H1 (cell line): ENCODE measurements at regions not wholly inside any gene's neighbourhood (a gene's known extent, or its start where the extent isn't known, plus 50 kb on each side); places are given as distances from the start of the nearest gene placed in this dataset.

Experiments used
- CTCF ChIA-PET: fragments of 300-600 bp; sonication (Branson Sonifier 250); formaldehyde crosslinking; loops from one replicate; lab custom pipeline; 2021; ENCODE audit not compliant: partially characterized antibody; lab: Charles Lee
- POLR2A ChIA-PET: fragments of 300-600 bp; sonication (Branson Sonifier 250); formaldehyde crosslinking; loops from one replicate; lab custom pipeline; 2021; ENCODE audit warnings: inconsistent platforms; ENCODE audit not compliant: partially characterized antibody; lab: Charles Lee
- DNase-seq, 2 experiments: peaks; one replicate each; pipeline versions ENCODE4 v3.0.0 to v3.0.0-alpha.2; 2010 to 2022; ENCODE audit warnings: low spot score in 2 of 2, low read depth in 1 of 2, mixed read lengths in 1 of 2
- FAIRE-seq: peaks from 2 replicates; lab custom pipeline; 2011; peaks lifted over from hg19 to GRCh38; lab: Jason Lieb, UNC
- H2AFZ ChIP-seq: 2 replicates; pipeline ENCODE4 v1.8.1; 2012; ENCODE audit warnings: low read length, inconsistent platforms
- H2AK5ac ChIP-seq: 2 replicates; pipeline ENCODE4 v1.6.1; 2013; ENCODE audit warnings: low read depth, low read length
- H2BK120ac ChIP-seq: replicated peaks from 2 replicates; pipeline ENCODE3; 2013; ENCODE audit warnings: low read depth, low read length, inconsistent platforms
- H2BK12ac ChIP-seq: 2 replicates; pipeline ENCODE4 v1.6.1; 2013; ENCODE audit warnings: low read depth, low read length
- H2BK15ac ChIP-seq: 2 replicates; pipeline ENCODE4 v1.6.1; 2013; ENCODE audit warnings: low read length
- H2BK20ac ChIP-seq: 2 replicates; pipeline ENCODE4 v1.6.1; 2013; ENCODE audit warnings: low read length
- H2BK5ac ChIP-seq: 2 replicates; pipeline ENCODE4 v1.6.1; 2013; ENCODE audit warnings: low read depth, low read length
- H3K14ac ChIP-seq: 2 replicates; pipeline ENCODE4 v1.6.1; 2013; ENCODE audit warnings: inconsistent platforms; ENCODE audit not compliant: insufficient read length
- H3K18ac ChIP-seq: 2 replicates; pipeline ENCODE4 v1.6.1; 2013; ENCODE audit warnings: low read length; ENCODE audit errors: extremely low read depth
- H3K23ac ChIP-seq: 2 replicates; pipeline ENCODE4 v1.6.1; 2013; ENCODE audit warnings: inconsistent platforms; ENCODE audit not compliant: insufficient read length
- H3K23me2 ChIP-seq: 2 replicates; pipeline ENCODE4 v1.6.1; 2013; ENCODE audit warnings: low read depth, low read length
- H3K27ac ChIP-seq: 2 replicates; pipeline ENCODE4 v1.6.1; 2011; ENCODE audit warnings: low read depth, low read length, inconsistent platforms
- H3K27me3 ChIP-seq, 4 experiments: replicated peaks in 1 of 4; 1 replicate in 1 of 4; 2 replicates in 3 of 4; pipeline versions ENCODE4 v1.6.1 to v1.8.1; 2011 to 2013; ENCODE audit warnings: low read length in 3 of 4, mild to moderate bottlenecking in 3 of 4, inconsistent platforms in 2 of 4, mixed read lengths in 2 of 4, moderate library complexity in 1 of 4; ENCODE audit not compliant: control insufficient read depth in 3 of 4, insufficient read depth in 3 of 4; ENCODE audit errors: extremely low read depth in 1 of 4
- H3K36me3 ChIP-seq, 4 experiments: 2 replicates each; pipeline versions ENCODE4 v1.6.1 to v1.8.1; 2011 to 2013; ENCODE audit warnings: mild to moderate bottlenecking in 4 of 4, low read length in 3 of 4, moderate library complexity in 2 of 4, control low read depth in 1 of 4, inconsistent platforms in 1 of 4; ENCODE audit not compliant: insufficient read depth in 4 of 4, control insufficient read depth in 2 of 4
- H3K4ac ChIP-seq: replicated peaks from 2 replicates; pipeline ENCODE3; 2013; ENCODE audit warnings: low read length, low read depth, mixed read lengths, inconsistent platforms; ENCODE audit not compliant: insufficient read length
- H3K4me1 ChIP-seq, 4 experiments: replicated peaks in 1 of 4; 1 replicate in 1 of 4; 2 replicates in 3 of 4; pipeline versions ENCODE4 v1.6.1 to v1.8.1; 2011 to 2013; ENCODE audit warnings: low read length in 3 of 4, inconsistent platforms in 2 of 4, mixed read lengths in 1 of 4; ENCODE audit not compliant: insufficient read depth in 4 of 4, control insufficient read depth in 3 of 4
- H3K4me2 ChIP-seq, 2 experiments: 2 replicates each; pipeline versions ENCODE4 v1.6.1 to v1.8.1; 2011 to 2013; ENCODE audit warnings: low read depth in 2 of 2, low read length in 2 of 2, control low read depth in 1 of 2, inconsistent platforms in 1 of 2, mild to moderate bottlenecking in 1 of 2; ENCODE audit not compliant: insufficient read depth in 1 of 2
- H3K4me3 ChIP-seq, 4 experiments: fragments of 200-600, 300-600 bp in 1 of 4; sonication (generic), shearing (Covaris generic), sonication (Bioruptor Twin) in 1 of 4; 2 replicates each; pipeline versions ENCODE4 v1.5.1 to v1.8.1; 2011 to 2016; ENCODE audit warnings: low read length in 4 of 4, low read depth in 3 of 4, control low read depth in 2 of 4, inconsistent platforms in 2 of 4, mild to moderate bottlenecking in 2 of 4, mixed read lengths in 1 of 4, moderate library complexity in 1 of 4; ENCODE audit not compliant: insufficient read depth in 2 of 4; ENCODE audit errors: extremely low read depth in 1 of 4
- H3K56ac ChIP-seq: replicated peaks from 2 replicates; pipeline ENCODE3; 2013; ENCODE audit warnings: low read depth, mild to moderate bottlenecking, mixed read lengths, low read length, inconsistent platforms; ENCODE audit not compliant: insufficient read length
- H3K79me1 ChIP-seq: 2 replicates; pipeline ENCODE4 v1.6.1; 2013; ENCODE audit warnings: low read depth, low read length, control low read depth
- H3K79me2 ChIP-seq, 2 experiments: 2 replicates each; pipeline versions ENCODE4 v1.6.1 to v1.8.1; 2012 to 2013; ENCODE audit warnings: low read length in 2 of 2, mild to moderate bottlenecking in 2 of 2, inconsistent platforms in 1 of 2; ENCODE audit not compliant: insufficient read depth in 2 of 2, control insufficient read depth in 1 of 2
- H3K9ac ChIP-seq, 4 experiments: replicated peaks in 1 of 4; 1 replicate in 1 of 4; 2 replicates in 3 of 4; pipeline versions ENCODE4 v1.6.1 to v1.8.1; 2011 to 2013; ENCODE audit warnings: low read depth in 3 of 4, low read length in 3 of 4, control low read depth in 2 of 4, mild to moderate bottlenecking in 2 of 4, moderate library complexity in 2 of 4, inconsistent platforms in 1 of 4; ENCODE audit errors: extremely low read depth in 1 of 4
- H3K9me3 ChIP-seq, 2 experiments: 2 replicates each; pipeline versions ENCODE4 v1.6.1 to v1.8.1; 2012 to 2013; ENCODE audit warnings: mild to moderate bottlenecking in 2 of 2, moderate library complexity in 2 of 2, control low read depth in 1 of 2, inconsistent platforms in 1 of 2, low read depth in 1 of 2, low read length in 1 of 2, mixed read lengths in 1 of 2; ENCODE audit not compliant: insufficient read depth in 2 of 2
- H4K20me1 ChIP-seq, 2 experiments: replicated peaks in 1 of 2; 2 replicates each; pipeline versions ENCODE3 to v1.8.1; 2011 to 2013; ENCODE audit warnings: inconsistent platforms in 2 of 2, low read length in 2 of 2, mild to moderate bottlenecking in 1 of 2; ENCODE audit not compliant: insufficient read depth in 2 of 2, control insufficient read depth in 1 of 2
- H4K5ac ChIP-seq: 2 replicates; pipeline ENCODE4 v1.6.1; 2013; ENCODE audit warnings: low read length, low read depth, mixed read lengths, inconsistent platforms; ENCODE audit not compliant: insufficient read length
- H4K8ac ChIP-seq: 2 replicates; pipeline ENCODE4 v1.8.0; 2013; ENCODE audit warnings: mild to moderate bottlenecking, moderate library complexity, low read length, inconsistent platforms; ENCODE audit not compliant: insufficient read depth; ENCODE audit errors: extremely low read depth
- H4K91ac ChIP-seq: replicated peaks from 2 replicates; pipeline ENCODE3; 2013; ENCODE audit warnings: low read length, mixed read lengths, inconsistent platforms; ENCODE audit not compliant: insufficient read length
- CHD1 ChIP-seq: IDR thresholded peaks from 2 replicates; pipeline ENCODE4 v1.6.1; 2012; ENCODE audit warnings: low read depth, low read length, improper control_type of control experiment
- CHD2 ChIP-seq: IDR thresholded peaks from 2 replicates; pipeline ENCODE4 v1.6.1; 2012; ENCODE audit warnings: low read length, improper control_type of control experiment
- FOSL1 ChIP-seq: IDR thresholded peaks from 2 replicates; pipeline ENCODE4 v1.6.1; 2011; ENCODE audit warnings: mild to moderate bottlenecking, low read depth, low read length, moderate library complexity; ENCODE audit not compliant: insufficient read depth
- GTF2F1 ChIP-seq: IDR thresholded peaks from 2 replicates; pipeline ENCODE4 v1.6.1; 2012; ENCODE audit warnings: low read depth, low read length, improper control_type of control experiment, borderline replicate concordance
- HDAC2 ChIP-seq, 2 experiments: fragments of 300-600 bp in 1 of 2; sonication (generic) in 1 of 2; IDR thresholded peaks; 2 replicates each; pipeline ENCODE4 v1.6.1; 2011 to 2012; ENCODE audit warnings: low read depth in 2 of 2, low read length in 2 of 2, mild to moderate bottlenecking in 2 of 2, moderate library complexity in 2 of 2, borderline replicate concordance in 1 of 2, inconsistent platforms in 1 of 2
- HDAC6 ChIP-seq: IDR thresholded peaks from one replicate; pipeline ENCODE4 v1.7.1; 2012; ENCODE audit warnings: low read depth, mild to moderate bottlenecking, inconsistent platforms, low read length, moderate library complexity
- MAFK ChIP-seq: IDR thresholded peaks from 2 replicates; pipeline ENCODE4 v1.6.1; 2012; ENCODE audit warnings: low read depth, mild to moderate bottlenecking, improper control_type of control experiment, low read length
- MAX ChIP-seq: IDR thresholded peaks from 2 replicates; pipeline ENCODE4 v1.6.1; 2012; ENCODE audit warnings: inconsistent platforms
- NANOG ChIP-seq: IDR thresholded peaks from 2 replicates; pipeline ENCODE4 v1.6.1; 2011; ENCODE audit warnings: low read length, low read depth, mild to moderate bottlenecking, inconsistent platforms; ENCODE audit not compliant: insufficient read depth, poor library complexity, severe bottlenecking
- PHF8 ChIP-seq: fragments of 200-600 bp; sonication (generic); conservative IDR thresholded peaks from 2 replicates; pipeline ENCODE4 v1.7.1; 2012; ENCODE audit warnings: low read depth, mild to moderate bottlenecking, inconsistent platforms, low read length, moderate library complexity
- POU5F1 ChIP-seq: IDR thresholded peaks from 2 replicates; pipeline ENCODE4 v1.6.1; 2011; ENCODE audit warnings: low read depth, mild to moderate bottlenecking, low read length, moderate library complexity
- SIN3A ChIP-seq, 2 experiments: IDR thresholded peaks in 1 of 2; conservative IDR thresholded peaks in 1 of 2; 2 replicates each; pipeline ENCODE4 v1.6.1; 2011 to 2012; ENCODE audit warnings: low read length in 2 of 2, improper control_type of control experiment in 1 of 2, low read depth in 1 of 2, mild to moderate bottlenecking in 1 of 2
- SP4 ChIP-seq: IDR thresholded peaks from 2 replicates; pipeline ENCODE4 v1.6.1; 2012; ENCODE audit warnings: low read length, inconsistent platforms
- TEAD4 ChIP-seq: IDR thresholded peaks from 2 replicates; pipeline ENCODE4 v1.6.1; 2012; ENCODE audit warnings: low read depth, low read length, inconsistent platforms, mixed read lengths
- WGBS, 2 experiments: shearing (Covaris generic) in 1 of 2; methylation state at CpG; one replicate each; pipeline versions ENCODE4 v1.1.6 to v1.1.7; 2013 to 2015; ENCODE audit warnings: low lambda C conversion rate in 2 of 2, mixed read lengths in 2 of 2, inconsistent platforms in 1 of 2, low coverage in 1 of 2, missing lambda C conversion rate in 1 of 2; ENCODE audit not compliant: insufficient replicate concordance in 2 of 2, insufficient coverage in 1 of 2, insufficient read length in 1 of 2; ENCODE audit errors: extremely low coverage in 1 of 2, missing lambda C conversion rate in 1 of 2; 5-methylcytosine and 5-hydroxymethylcytosine counted together

- Histone ChIP-seq H2BK120ac (no peak overlapping the region), H3K23ac (no peak overlapping the region), H2AK5ac (peak overlapping the region; percentile 56; the same call in 1 of the 2 replicates), H3K4me3 (no peak overlapping the region), H3K56ac (no peak overlapping the region), H4K20me1 (no peaks in the 10 kb centered on the region), H3K36me3 (no peaks in the 10 kb centered on the region), H3K23me2 (no peaks in the 10 kb centered on the region), H2BK20ac (0 out of 2 replicates have a peak overlapping the region, but pooled peaks have one; percentile 44), H3K27ac (no peak overlapping the region), H2AFZ (0 out of 2 replicates have a peak overlapping the region, but pooled peaks have one; percentile 21), H4K91ac (no peak overlapping the region), H3K14ac (no peak overlapping the region), H4K8ac (no peak overlapping the region), H3K4me1 (no peaks in the 10 kb centered on the region), H3K79me2 (no peaks in the 10 kb centered on the region), H3K9me3 (peaks cover 0 to 5% of the 10 kb centered on the region in 2 experiments; a peak in 1 of 4 replicates), H3K4ac (no peak overlapping the region), H4K5ac (no peak overlapping the region), H2BK12ac (peak overlapping the region; percentile 55; the same call in 1 of the 2 replicates), H2BK15ac (no peak overlapping the region), H3K9ac (no peak overlapping the region), H3K4me2 (no peak overlapping the region), H2BK5ac (no peak overlapping the region), H3K79me1 (no peaks in the 10 kb centered on the region), H3K27me3 (no peaks in the 10 kb centered on the region), H3K18ac (no peak overlapping the region)
- ChIA-PET POLR2A (no interaction called here), CTCF (interaction anchor here (1.0 kb wide), 1 partner anchor 13 kb away, joined by 4 read pairs; no protein-coding TSS in a partner anchor)
- FAIRE-seq (no peak), DNase-seq (peak in 1 of 2 experiments; percentile 22)
- 84% methylated on average over 7 of the region's 7 CpGs; no CpG with 5 or more reads in 1 of the 2 experiments for WGBS, 2 experiments
- TF ChIP-seq HDAC2 (IDR thresholded peaks at IDR 0.05; ENCODE audit: borderline replicate concordance in 1 of 2, low read depth in 2 of 2, low read length in 2 of 2) (no peak), MAFK (no peak), SIN3A (conservative IDR thresholded peaks at IDR 0.05 in 1 of 2, IDR thresholded peaks at IDR 0.05 in 1 of 2; ENCODE audit: low read depth in 1 of 2, low read length in 2 of 2) (no peak), MAX (no peak), POU5F1 (no peak), FOSL1 (no peak), HDAC6 (no peak), CHD1 (no peak), TEAD4 (no peak), PHF8 (no peak), CHD2 (no peak), SP4 (no peak), NANOG (no peak), GTF2F1 (no peak)
These were observed 87.6 kb upstream of the FRMD1 start for GRCh38 chr6:168166627-168167026.
